ENCODE measurements at regions not wholly inside any gene's neighbourhood (a gene's known extent, or its start where the extent isn't known, plus 50 kb on each side); places are given as distances from the start of the nearest gene placed in this dataset.

DNA sequence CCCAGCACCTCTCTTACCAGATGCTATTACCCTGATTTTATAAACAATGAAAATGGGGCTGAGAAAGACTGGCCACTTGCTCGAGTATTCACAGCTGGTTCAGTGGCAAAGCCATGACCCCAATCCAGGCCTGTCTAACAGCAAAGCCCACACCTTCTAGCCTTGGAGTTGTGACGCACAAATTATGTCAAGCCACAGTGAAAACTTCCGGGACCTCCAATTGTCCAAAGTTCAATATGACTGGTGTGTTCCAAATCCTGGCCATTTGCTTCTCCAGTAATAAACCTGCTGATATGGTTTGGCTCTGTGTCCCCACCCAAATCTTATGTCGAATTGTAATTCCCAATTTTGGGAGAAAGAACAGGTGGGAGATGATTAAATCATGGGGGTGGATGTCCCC is 64.7 kb upstream of the RIOK3 start:
- TF ChIP-seq, protein P1, sequence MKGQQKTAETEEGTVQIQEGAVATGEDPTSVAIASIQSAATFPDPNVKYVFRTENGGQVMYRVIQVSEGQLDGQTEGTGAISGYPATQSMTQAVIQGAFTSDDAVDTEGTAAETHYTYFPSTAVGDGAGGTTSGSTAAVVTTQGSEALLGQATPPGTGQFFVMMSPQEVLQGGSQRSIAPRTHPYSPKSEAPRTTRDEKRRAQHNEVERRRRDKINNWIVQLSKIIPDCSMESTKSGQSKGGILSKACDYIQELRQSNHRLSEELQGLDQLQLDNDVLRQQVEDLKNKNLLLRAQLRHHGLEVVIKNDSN (CRISPR knock-in tag; IDR thresholded peaks at IDR 0.05): no peak
- TF ChIP-seq SRF (CRISPR knock-in tag; IDR thresholded peaks at IDR 0.05): no peak
- TF ChIP-seq ZNF431 (CRISPR knock-in tag; IDR thresholded peaks at IDR 0.05): no peak

Measured in K562 (cell line).